ENCODE measurements at regions not wholly inside any gene's neighbourhood (a gene's known extent, or its start where the extent isn't known, plus 50 kb on each side); places are given as distances from the start of the nearest gene placed in this dataset.

DNA sequence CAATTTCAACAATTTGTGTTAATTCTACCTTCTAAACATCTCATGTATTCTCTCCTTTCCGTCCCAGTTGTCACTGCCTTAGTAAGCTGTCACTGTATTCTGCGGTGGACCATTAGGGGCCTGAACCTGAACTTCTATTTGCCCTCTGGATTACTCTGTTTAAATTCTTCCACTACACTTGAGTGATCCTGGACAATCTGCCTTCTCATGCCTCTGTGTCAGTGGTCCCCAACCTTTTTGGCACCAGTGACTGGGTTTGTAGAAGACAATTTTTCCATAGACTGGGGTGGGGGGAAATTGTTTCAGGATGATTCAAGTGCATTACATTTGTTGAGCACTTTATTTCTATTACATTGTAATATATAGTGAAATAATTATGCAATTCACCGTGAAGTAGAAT, 1157.6 kb upstream of the SEMA6A start:
- TF ChIP-seq CTCF (IDR thresholded peaks at IDR 0.05; ENCODE audit: low read length) = no peak
- TF ChIP-seq EZH2 (optimal IDR thresholded peaks at IDR 0.05; ENCODE audit: low read depth, low read length) = no peak
- no peak for TF ChIP-seq EZH2phosphoT487 (IDR thresholded peaks at IDR 0.05; ENCODE audit: low read length)
